GM12878 (cell line): ENCODE measurements at regions not wholly inside any gene's neighbourhood (a gene's known extent, or its start where the extent isn't known, plus 50 kb on each side); places are given as distances from the start of the nearest gene placed in this dataset.

Experiments used
- CTCF ChIP-seq, 3 experiments: IDR thresholded peaks in 2 of 3; conservative IDR thresholded peaks in 1 of 3; 2 replicates each; pipeline ENCODE4 v1.5.1; 2011; ENCODE audit warnings: low read depth in 3 of 3, low read length in 3 of 3, mild to moderate bottlenecking in 3 of 3, control low read depth in 2 of 3, moderate library complexity in 2 of 3, inconsistent platforms in 1 of 3, mixed read lengths in 1 of 3; ENCODE audit not compliant: control insufficient read depth in 2 of 3, insufficient read depth in 1 of 3; ENCODE audit errors: extremely low read depth in 1 of 3
- POLR2A ChIP-seq: IDR thresholded peaks from 2 replicates; pipeline ENCODE4 v1.6.1; 2011; ENCODE audit warnings: low read depth, mild to moderate bottlenecking, low read length

- no peak for TF ChIP-seq POLR2A
- TF ChIP-seq CTCF (IDR thresholded peaks at IDR 0.05 in 2 of 3, conservative IDR thresholded peaks at IDR 0.05 in 1 of 3; ENCODE audit: control insufficient read depth in 2 of 3, extremely low read depth in 1 of 3, insufficient read depth in 1 of 3, low read depth in 3 of 3, low read length in 3 of 3), result no peak
These were observed 165.5 kb downstream of the C9orf50 start for GRCh38 chr9:129455151-129455995.
